ENCODE measurements at regions not wholly inside any gene's neighbourhood (a gene's known extent, or its start where the extent isn't known, plus 50 kb on each side); places are given as distances from the start of the nearest gene placed in this dataset.

- no peak for DNase-seq
Observed at GRCh38 chr11:35868491-35868890, 75.4 kb upstream of the LDLRAD3 start.

- no peak for DNase-seq
Observed at GRCh38 chr11:35873721-35874120, 70.1 kb upstream of the LDLRAD3 start.

GRCh38 chr11:35874751-35875450 lies 69.0 kb upstream of the LDLRAD3 start:
- no peak for DNase-seq

GRCh38 chr11:35875466-35875865 lies 68.4 kb upstream of the LDLRAD3 start:
- DNase-seq: no peak

- DNase-seq: no peak
Observed at GRCh38 chr11:35876786-35877185, 67.1 kb upstream of the LDLRAD3 start.

GRCh38 chr11:35878741-35879140 lies 65.1 kb upstream of the LDLRAD3 start:
- DNase-seq: no peak

GRCh38 chr11:35879361-35879760 lies 64.5 kb upstream of the LDLRAD3 start:
- no peak for DNase-seq

GRCh38 chr11:35886759-35887158 lies 57.1 kb upstream of the LDLRAD3 start:
- no peak for DNase-seq

GRCh38 chr11:35887737-35888136 lies 56.1 kb upstream of the LDLRAD3 start:
- no peak for DNase-seq

GRCh38 chr11:35888961-35889360 lies 54.9 kb upstream of the LDLRAD3 start:
- DNase-seq: no peak

GRCh38 chr11:35891096-35891495 lies 52.8 kb upstream of the LDLRAD3 start:
- DNase-seq: no peak

GRCh38 chr11:35892166-35892565 lies 51.7 kb upstream of the LDLRAD3 start:
- DNase-seq: no peak

GRCh38 chr11:35893796-35894475 lies 49.9 kb upstream of the LDLRAD3 start:
- peak; percentile 36 for DNase-seq

Measured in NCI-H1694 (cell line).